ENCODE measurements at regions not wholly inside any gene's neighbourhood (a gene's known extent, or its start where the extent isn't known, plus 50 kb on each side); places are given as distances from the start of the nearest gene placed in this dataset.

GRCh38 chr14:101358320-101359125 is 202.8 kb upstream of the DIO3 start:
- TF ChIP-seq GATA1 (IDR thresholded peaks at IDR 0.05; ENCODE audit: low read depth, low read length) (no peak), POLR2A (IDR thresholded peaks at IDR 0.05; ENCODE audit: low read length) (no peak)
